Neuronal stem cell (in vitro differentiated cells): ENCODE measurements at regions not wholly inside any gene's neighbourhood (a gene's known extent, or its start where the extent isn't known, plus 50 kb on each side); places are given as distances from the start of the nearest gene placed in this dataset.
A peak's percentile ranks its signal among the peaks of the same experiment; 100 is the strongest.

Experiments used
- DNase-seq: peaks from one replicate; pipeline ENCODE4 v3.0.0-alpha.2; 2013; ENCODE audit warnings: low spot score
- H2AFZ ChIP-seq: one replicate; pipeline ENCODE4 v1.6.1; 2013; ENCODE audit warnings: mild to moderate bottlenecking, low read length, inconsistent platforms
- H2AK5ac ChIP-seq: 2 replicates; pipeline ENCODE4 v1.6.1; 2013; ENCODE audit warnings: low read depth, mild to moderate bottlenecking, inconsistent platforms, low read length, moderate library complexity, mixed read lengths
- H2BK120ac ChIP-seq: 2 replicates; pipeline ENCODE4 v1.6.1; 2013; ENCODE audit warnings: low read depth, mild to moderate bottlenecking, inconsistent platforms, low read length, moderate library complexity, mixed read lengths
- H2BK12ac ChIP-seq: one replicate; pipeline ENCODE4 v1.6.1; 2013; ENCODE audit warnings: low read length, inconsistent platforms
- H2BK15ac ChIP-seq: 2 replicates; pipeline ENCODE4 v1.6.1; 2013; ENCODE audit warnings: mild to moderate bottlenecking, low read length, inconsistent platforms, mixed read lengths
- H2BK5ac ChIP-seq: one replicate; pipeline ENCODE4 v1.6.1; 2013; ENCODE audit warnings: inconsistent platforms, mild to moderate bottlenecking, low read length, moderate library complexity
- H3K14ac ChIP-seq: one replicate; pipeline ENCODE4 v1.6.1; 2013; ENCODE audit warnings: low read length, inconsistent platforms
- H3K18ac ChIP-seq: 2 replicates; pipeline ENCODE4 v1.6.1; 2013; ENCODE audit warnings: low read length, inconsistent platforms
- H3K23ac ChIP-seq: 2 replicates; pipeline ENCODE4 v1.6.1; 2013; ENCODE audit warnings: low read depth, mild to moderate bottlenecking, mixed read lengths, low read length, inconsistent platforms; ENCODE audit not compliant: poor library complexity
- H3K27ac ChIP-seq: replicated peaks from 3 replicates; pipeline ENCODE4 v1.5.1; 2013; ENCODE audit warnings: low read length, inconsistent platforms
- H3K27me3 ChIP-seq, 3 experiments: 2 replicates each; pipeline ENCODE4 v1.6.1; 2013; ENCODE audit warnings: low read length in 3 of 3, mild to moderate bottlenecking in 2 of 3, inconsistent platforms in 1 of 3, low read depth in 1 of 3, mixed read lengths in 1 of 3, moderate library complexity in 1 of 3; ENCODE audit not compliant: control insufficient read depth in 3 of 3, insufficient read depth in 3 of 3
- H3K36me3 ChIP-seq, 2 donors: replicated peaks in 1 of 2; 2 replicates each; pipeline ENCODE4 v1.6.1; 2013; ENCODE audit warnings: low read length in 2 of 2; ENCODE audit not compliant: control insufficient read depth in 2 of 2, insufficient read depth in 2 of 2
- H3K4ac ChIP-seq: 2 replicates; pipeline ENCODE4 v1.6.1; 2013; ENCODE audit warnings: inconsistent platforms, mild to moderate bottlenecking, low read length, moderate library complexity
- H3K4me1 ChIP-seq, 2 donors: 1 replicate in 1 of 2; 2 replicates in 1 of 2; pipeline ENCODE4 v1.6.1; 2013; ENCODE audit warnings: low read length in 2 of 2, low read depth in 1 of 2; ENCODE audit not compliant: control insufficient read depth in 2 of 2, insufficient read depth in 1 of 2
- H3K4me2 ChIP-seq: one replicate; pipeline ENCODE4 v1.6.1; 2013; ENCODE audit warnings: mild to moderate bottlenecking, low read length, inconsistent platforms; ENCODE audit not compliant: insufficient read depth, poor library complexity, severe bottlenecking
- H3K4me3 ChIP-seq, 2 donors: 2 replicates each; pipeline ENCODE4 v1.5.1; 2013; ENCODE audit warnings: low read length in 2 of 2, mild to moderate bottlenecking in 2 of 2, inconsistent platforms in 1 of 2, moderate library complexity in 1 of 2
- H3K79me1 ChIP-seq: one replicate; pipeline ENCODE4 v1.6.1; 2013; ENCODE audit warnings: low read depth, mild to moderate bottlenecking, inconsistent platforms, low read length, moderate library complexity
- H3K9ac ChIP-seq: one replicate; pipeline ENCODE4 v1.6.1; 2013; ENCODE audit warnings: mild to moderate bottlenecking, low read depth, low read length, inconsistent platforms; ENCODE audit not compliant: poor library complexity
- H3K9me3 ChIP-seq, 2 donors: replicated peaks in 1 of 2; 2 replicates each; pipeline versions ENCODE3 to v1.6.1; 2013; ENCODE audit warnings: low read length in 2 of 2, mild to moderate bottlenecking in 2 of 2, inconsistent platforms in 1 of 2, low read depth in 1 of 2, mixed read lengths in 1 of 2, moderate library complexity in 1 of 2; ENCODE audit not compliant: control insufficient read depth in 2 of 2, insufficient read depth in 1 of 2
- H4K8ac ChIP-seq: one replicate; pipeline ENCODE4 v1.6.1; 2013; ENCODE audit warnings: low read depth, mild to moderate bottlenecking, inconsistent platforms, low read length, moderate library complexity
- H4K91ac ChIP-seq: one replicate; pipeline ENCODE4 v1.6.1; 2013; ENCODE audit warnings: low read length, low read depth, mild to moderate bottlenecking, inconsistent platforms; ENCODE audit not compliant: poor library complexity
- WGBS, 2 donors: extraction: QIAGEN DNeasy Blood & Tissue Kit; methylation state at CpG; one replicate each; pipeline ENCODE4 v1.1.7; 2013; ENCODE audit warnings: missing lambda C conversion rate in 2 of 2, mixed read lengths in 1 of 2; ENCODE audit not compliant: insufficient read length in 2 of 2, insufficient replicate concordance in 1 of 2; ENCODE audit errors: extremely low coverage in 2 of 2; 5-methylcytosine and 5-hydroxymethylcytosine counted together

DNA sequence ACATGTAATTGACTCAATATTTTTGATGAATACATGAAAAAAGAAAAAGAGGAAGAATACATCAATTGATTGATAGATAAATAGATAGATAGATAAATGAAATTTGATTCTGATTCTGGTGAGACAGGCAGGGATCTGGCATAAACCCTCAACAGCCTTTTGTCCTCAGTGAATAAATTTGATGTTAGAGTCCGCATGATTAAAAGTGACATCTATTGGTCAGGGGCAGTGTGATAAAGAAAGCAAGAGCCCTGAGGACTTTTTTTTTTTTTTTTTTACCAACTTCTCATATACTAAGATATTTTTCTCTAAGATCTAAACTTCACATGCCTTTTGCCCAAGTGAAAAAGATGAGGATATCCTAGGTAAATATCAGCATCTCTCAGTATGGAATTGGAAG is 216.4 kb downstream of the LRRC3B start:
- no peak overlapping the region for H2BK120ac ChIP-seq
- no peak overlapping the region for H3K27ac ChIP-seq
- H2AK5ac ChIP-seq = no peak overlapping the region
- no CpG with 5 or more reads among the region's 1 CpG for WGBS, 2 donors
- peaks cover 0 to 3% of the 10 kb centered on the region in 2 donors for H3K4me1 ChIP-seq
- no peak overlapping the region for H3K4me2 ChIP-seq
- no peak overlapping the region for H2BK12ac ChIP-seq
- H3K18ac ChIP-seq = no peak overlapping the region
- H3K9me3 ChIP-seq = no peaks in the 10 kb centered on the region
- H3K9ac ChIP-seq = no peak overlapping the region
- H4K91ac ChIP-seq = no peak overlapping the region
- no peak overlapping the region for H3K23ac ChIP-seq
- H3K36me3 ChIP-seq = no peaks in the 10 kb centered on the region
- H3K27me3 ChIP-seq = no peaks in the 10 kb centered on the region
- no peak overlapping the region for H3K14ac ChIP-seq
- no peak for DNase-seq
- H2BK5ac ChIP-seq = no peak overlapping the region
- H4K8ac ChIP-seq = no peak overlapping the region
- no peak overlapping the region for H2BK15ac ChIP-seq
- H3K4me3 ChIP-seq = no peak overlapping the region
- H3K4ac ChIP-seq = no peak overlapping the region
- no peak overlapping the region for H2AFZ ChIP-seq
- H3K79me1 ChIP-seq = no peaks in the 10 kb centered on the region

DNA sequence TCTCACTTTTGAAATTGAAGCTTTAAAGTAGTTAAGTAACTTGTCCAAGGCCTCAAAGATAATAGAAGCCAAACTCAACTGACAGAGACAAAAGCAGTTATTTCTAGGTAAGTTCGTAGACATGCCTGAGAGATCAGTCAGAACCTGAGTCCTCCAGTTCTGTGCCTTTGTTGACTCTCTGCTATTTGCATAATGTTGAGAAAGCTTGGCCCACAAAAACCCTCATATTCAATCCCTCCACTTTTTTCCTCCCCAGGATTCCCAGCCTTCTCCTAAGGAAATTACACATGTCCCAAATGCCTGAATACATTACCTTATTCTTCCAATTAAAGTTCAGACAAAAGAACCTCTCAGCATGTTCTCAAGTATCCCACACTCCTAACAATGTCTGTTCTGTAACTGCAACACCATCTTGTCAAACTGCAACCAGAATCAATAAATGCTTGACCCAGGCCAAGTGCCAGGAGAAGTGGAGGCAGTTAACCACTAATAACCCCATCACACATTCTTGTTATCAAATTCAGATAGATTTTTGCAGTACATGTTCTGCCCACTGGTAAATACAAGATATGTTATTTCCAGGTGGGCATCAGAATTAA is 217.8 kb downstream of the LRRC3B start:
- no peak overlapping the region for H3K4ac ChIP-seq
- H2AK5ac ChIP-seq = no peak overlapping the region
- WGBS, 2 donors = no CpG with 5 or more reads among the region's 1 CpG
- peak; percentile 24 for DNase-seq
- no peak overlapping the region for H2BK120ac ChIP-seq
- H2AFZ ChIP-seq = no peak overlapping the region
- H4K91ac ChIP-seq = no peak overlapping the region
- H3K9me3 ChIP-seq = no peaks in the 10 kb centered on the region
- no peak overlapping the region for H3K18ac ChIP-seq
- H3K27ac ChIP-seq = peak overlapping the region; percentile 46
- H2BK12ac ChIP-seq = no peak overlapping the region
- no peak overlapping the region for H3K9ac ChIP-seq
- H3K4me1 ChIP-seq = peaks cover 0 to 3% of the 10 kb centered on the region in 2 donors
- no peaks in the 10 kb centered on the region for H3K27me3 ChIP-seq
- no peak overlapping the region for H3K4me3 ChIP-seq
- no peak overlapping the region for H2BK15ac ChIP-seq
- H3K4me2 ChIP-seq = no peak overlapping the region
- no peak overlapping the region for H4K8ac ChIP-seq
- H3K23ac ChIP-seq = no peak overlapping the region
- H3K79me1 ChIP-seq = no peaks in the 10 kb centered on the region
- no peak overlapping the region for H2BK5ac ChIP-seq
- H3K36me3 ChIP-seq = no peaks in the 10 kb centered on the region
- no peak overlapping the region for H3K14ac ChIP-seq

- no peak for DNase-seq
- H3K4me3 ChIP-seq = no peak overlapping the region
- H4K91ac ChIP-seq = no peak overlapping the region
- no peaks in the 10 kb centered on the region for H3K27me3 ChIP-seq
- H3K36me3 ChIP-seq = no peaks in the 10 kb centered on the region
- no peak overlapping the region for H3K14ac ChIP-seq
- no peak overlapping the region for H3K27ac ChIP-seq
- H3K9me3 ChIP-seq = no peaks in the 10 kb centered on the region
- no peak overlapping the region for H2BK15ac ChIP-seq
- H3K23ac ChIP-seq = no peak overlapping the region
- no CpG with 5 or more reads among the region's 3 CpGs for WGBS, 2 donors
- no peaks in the 10 kb centered on the region for H3K79me1 ChIP-seq
- peaks cover 0 to 3% of the 10 kb centered on the region in 2 donors for H3K4me1 ChIP-seq
- no peak overlapping the region for H2AFZ ChIP-seq
- H3K9ac ChIP-seq = no peak overlapping the region
- H2BK120ac ChIP-seq = no peak overlapping the region
- no peak overlapping the region for H2BK12ac ChIP-seq
- H4K8ac ChIP-seq = no peak overlapping the region
- H2AK5ac ChIP-seq = no peak overlapping the region
- H2BK5ac ChIP-seq = no peak overlapping the region
- H3K18ac ChIP-seq = no peak overlapping the region
- no peak overlapping the region for H3K4ac ChIP-seq
- H3K4me2 ChIP-seq = no peak overlapping the region
These were observed 222.6 kb downstream of the LRRC3B start for GRCh38 chr3:26845194-26845593.

DNA sequence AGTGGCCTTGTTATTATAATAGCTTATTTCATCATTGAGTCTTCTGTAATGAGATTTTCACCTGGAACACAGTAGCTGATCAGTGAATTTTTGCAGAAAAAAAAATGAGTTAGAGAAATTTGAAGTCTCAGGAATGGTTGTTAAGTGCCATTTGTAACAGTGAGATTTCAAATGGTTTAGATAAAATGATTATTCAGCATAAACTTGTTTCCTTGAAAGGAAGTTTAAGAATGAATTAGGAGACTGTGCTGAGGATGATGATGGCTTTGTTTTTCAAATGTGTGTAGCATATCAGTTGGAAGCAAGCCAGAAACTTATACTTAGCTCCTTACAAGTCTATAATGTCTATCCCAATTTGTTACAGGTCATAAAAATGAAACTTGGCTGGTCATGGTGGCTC is 225.1 kb downstream of the LRRC3B start:
- Histone ChIP-seq H3K79me1 (no peaks in the 10 kb centered on the region), H3K4ac (no peak overlapping the region), H3K4me1 (no peaks in the 10 kb centered on the region), H3K14ac (no peak overlapping the region), H3K23ac (no peak overlapping the region), H4K8ac (no peak overlapping the region), H3K27ac (no peak overlapping the region), H4K91ac (no peak overlapping the region), H2BK5ac (no peak overlapping the region), H2AFZ (no peak overlapping the region), H2BK15ac (no peak overlapping the region), H3K27me3 (no peaks in the 10 kb centered on the region), H3K9ac (no peak overlapping the region), H3K9me3 (no peaks in the 10 kb centered on the region), H3K4me2 (no peak overlapping the region), H2AK5ac (no peak overlapping the region), H2BK120ac (no peak overlapping the region), H3K4me3 (no peak overlapping the region), H3K36me3 (no peaks in the 10 kb centered on the region), H3K18ac (no peak overlapping the region), H2BK12ac (no peak overlapping the region)
- DNase-seq = no peak
